Smooth muscle cell (in vitro differentiated cells): ENCODE measurements at regions not wholly inside any gene's neighbourhood (a gene's known extent, or its start where the extent isn't known, plus 50 kb on each side); places are given as distances from the start of the nearest gene placed in this dataset.
"Not testable (repeated sequence)": the region's sequence is repeated elsewhere in the genome, so short reads cannot be mapped to it uniquely, and the experiment has no call there.

Source experiments
- DNase-seq: peaks from one replicate; lab custom pipeline; 2025; ENCODE audit not compliant: unreplicated experiment; lab: John Stamatoyannopoulos, UW
- H2AFZ ChIP-seq: fragments of 200-600 bp; sonication (generic); 2 replicates; pipeline ENCODE4 v1.6.0; 2016; ENCODE audit warnings: antibody characterized with exemption, low read depth, mild to moderate bottlenecking
- H3F3A ChIP-seq: fragments of 200-600 bp; sonication (generic); 2 replicates; pipeline ENCODE4 v1.6.0; 2017; ENCODE audit warnings: antibody characterized with exemption, low read depth
- H3K27ac ChIP-seq: fragments of 200-600 bp; sonication (generic); 2 replicates; pipeline ENCODE4 v1.5.1; 2016; ENCODE audit warnings: low read depth, mild to moderate bottlenecking
- H3K27me3 ChIP-seq: fragments of 200-600 bp; sonication (generic); 2 replicates; pipeline ENCODE4 v1.6.1; 2016; ENCODE audit warnings: low read depth, mild to moderate bottlenecking
- H3K36me3 ChIP-seq: fragments of 200-600 bp; sonication (generic); 2 replicates; pipeline ENCODE4 v1.5.1; 2016; ENCODE audit warnings: low read depth
- H3K4me1 ChIP-seq: fragments of 200-600 bp; sonication (generic); 2 replicates; pipeline ENCODE4 v1.5.1; 2016; ENCODE audit warnings: low read depth
- H3K4me2 ChIP-seq: fragments of 200-600 bp; sonication (generic); 2 replicates; pipeline ENCODE4 v1.6.0; 2016; ENCODE audit warnings: mild to moderate bottlenecking
- H3K4me3 ChIP-seq: fragments of 200-600 bp; sonication (generic); 2 replicates; pipeline ENCODE4 v1.5.1; 2016; ENCODE audit warnings: mild to moderate bottlenecking
- H3K79me2 ChIP-seq: fragments of 200-600 bp; sonication (generic); 2 replicates; pipeline ENCODE4 v1.6.0; 2016; ENCODE audit warnings: low read depth, mild to moderate bottlenecking
- H3K9ac ChIP-seq: fragments of 200-600 bp; sonication (generic); 2 replicates; pipeline ENCODE4 v1.6.0; 2016; ENCODE audit warnings: low read depth
- H3K9me3 ChIP-seq: fragments of 200-600 bp; sonication (generic); replicated peaks from 2 replicates; pipeline ENCODE4 v1.5.1; 2016; ENCODE audit warnings: low read depth
- H4K20me1 ChIP-seq: fragments of 200-600 bp; sonication (generic); 2 replicates; pipeline ENCODE4 v1.6.0; 2016; ENCODE audit warnings: low read depth
- WGBS: methylation state at CpG from one replicate; pipeline ENCODE4 v1.1.7; 2016; ENCODE audit warnings: low lambda C conversion rate; 5-methylcytosine and 5-hydroxymethylcytosine counted together
- TF ChIP-seq, protein P1 (sequence below): fragments of 200-600 bp; sonication (generic); IDR thresholded peaks from 2 replicates; pipeline ENCODE4 v1.5.1; 2017; ENCODE audit warnings: borderline replicate concordance, mild to moderate bottlenecking, antibody characterized with exemption; ENCODE audit not compliant: insufficient read depth, poor library complexity, severe bottlenecking

DNA sequence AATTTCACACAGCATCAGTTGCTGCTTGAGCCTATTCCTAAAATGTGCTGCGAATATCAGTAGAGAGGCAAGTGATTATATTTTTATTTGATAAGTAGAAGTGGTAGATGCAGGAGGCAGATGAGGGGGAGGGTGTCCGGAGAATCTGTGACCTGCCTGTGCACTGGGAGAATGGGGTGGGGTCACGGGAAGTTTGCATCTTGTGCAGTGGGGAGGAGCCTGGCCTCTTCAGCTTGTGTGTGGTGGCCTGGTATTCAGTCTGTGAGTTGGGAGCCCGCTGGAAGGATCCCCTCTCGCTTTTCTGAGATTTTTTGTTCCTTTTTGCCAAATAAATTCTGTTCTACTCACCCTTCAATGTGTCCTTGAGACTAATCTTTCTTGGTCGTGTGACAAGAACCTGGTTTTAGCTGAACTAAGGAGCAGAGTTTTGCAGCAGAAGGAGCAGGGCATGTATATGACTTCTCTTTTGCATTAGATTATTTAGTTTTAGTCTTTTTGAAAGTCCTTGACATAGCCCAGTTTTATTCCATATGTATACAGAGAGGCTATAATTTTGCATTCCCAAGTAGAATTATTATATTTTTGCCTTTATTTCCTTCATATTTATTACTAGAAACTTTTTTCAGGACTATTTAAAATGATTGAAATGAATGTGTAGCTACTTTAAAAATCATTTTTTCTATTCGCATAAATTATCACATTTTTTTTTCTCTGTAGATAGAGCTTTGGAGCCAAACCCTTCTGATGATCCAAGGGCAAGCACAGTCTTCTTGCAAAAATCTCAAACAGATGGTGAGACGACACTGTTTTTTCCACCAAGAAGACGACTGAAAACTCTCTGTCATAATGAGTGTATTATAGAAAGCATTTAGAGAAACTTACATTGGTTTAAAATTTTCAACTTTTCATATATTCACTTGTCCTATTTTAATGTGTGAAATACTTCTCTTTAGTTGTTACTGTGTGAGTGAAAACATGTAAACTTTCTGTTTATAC lies 1257.2 kb downstream of the UQCRFS1 start:
- 66% methylated on average over 9 of the region's 9 CpGs for WGBS
- Histone ChIP-seq H4K20me1 (no peaks in the 10 kb centered on the region), H3K36me3 (no peaks in the 10 kb centered on the region), H2AFZ (no peak overlapping the region), H3K4me3 (no peak overlapping the region), H3K4me2 (no peak overlapping the region), H3K9ac (no peak overlapping the region), H3K9me3 (no peaks in the 10 kb centered on the region), H3K79me2 (no peaks in the 10 kb centered on the region), H3K27me3 (no peaks in the 10 kb centered on the region), H3K27ac (no peak overlapping the region), H3K4me1 (no peaks in the 10 kb centered on the region), H3F3A (no peaks in the 10 kb centered on the region)
- DNase-seq: no peak
- TF ChIP-seq, protein P1, sequence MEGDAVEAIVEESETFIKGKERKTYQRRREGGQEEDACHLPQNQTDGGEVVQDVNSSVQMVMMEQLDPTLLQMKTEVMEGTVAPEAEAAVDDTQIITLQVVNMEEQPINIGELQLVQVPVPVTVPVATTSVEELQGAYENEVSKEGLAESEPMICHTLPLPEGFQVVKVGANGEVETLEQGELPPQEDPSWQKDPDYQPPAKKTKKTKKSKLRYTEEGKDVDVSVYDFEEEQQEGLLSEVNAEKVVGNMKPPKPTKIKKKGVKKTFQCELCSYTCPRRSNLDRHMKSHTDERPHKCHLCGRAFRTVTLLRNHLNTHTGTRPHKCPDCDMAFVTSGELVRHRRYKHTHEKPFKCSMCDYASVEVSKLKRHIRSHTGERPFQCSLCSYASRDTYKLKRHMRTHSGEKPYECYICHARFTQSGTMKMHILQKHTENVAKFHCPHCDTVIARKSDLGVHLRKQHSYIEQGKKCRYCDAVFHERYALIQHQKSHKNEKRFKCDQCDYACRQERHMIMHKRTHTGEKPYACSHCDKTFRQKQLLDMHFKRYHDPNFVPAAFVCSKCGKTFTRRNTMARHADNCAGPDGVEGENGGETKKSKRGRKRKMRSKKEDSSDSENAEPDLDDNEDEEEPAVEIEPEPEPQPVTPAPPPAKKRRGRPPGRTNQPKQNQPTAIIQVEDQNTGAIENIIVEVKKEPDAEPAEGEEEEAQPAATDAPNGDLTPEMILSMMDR: no peak

DNA sequence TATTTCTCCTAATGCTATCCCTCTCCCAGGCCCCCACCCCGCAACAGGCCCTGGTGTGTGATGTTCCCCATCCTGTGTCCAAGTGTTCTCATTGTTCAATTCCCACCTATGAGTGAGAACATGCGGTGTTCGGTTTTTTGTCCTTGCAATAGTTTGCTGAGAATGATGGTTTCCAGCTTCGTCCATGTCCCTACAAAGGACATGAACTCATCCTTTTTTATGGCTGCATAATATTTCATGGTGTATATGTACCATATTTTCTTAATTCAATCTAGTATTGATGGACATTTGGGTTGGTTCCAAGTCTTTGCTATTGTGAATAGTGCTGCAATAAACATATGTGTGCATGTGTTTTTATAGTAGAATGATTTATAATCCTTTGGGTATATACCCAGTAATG lies 1270.3 kb downstream of the UQCRFS1 start:
- not testable (repeated sequence) for H3K79me2 ChIP-seq, H4K20me1 ChIP-seq, H3K4me1 ChIP-seq, H3F3A ChIP-seq, H3K27ac ChIP-seq, H3K9ac ChIP-seq, H3K4me2 ChIP-seq, H3K9me3 ChIP-seq, H3K4me3 ChIP-seq, DNase-seq, H2AFZ ChIP-seq, H3K36me3 ChIP-seq, H3K27me3 ChIP-seq
- WGBS: 59% methylated on average over 4 of the region's 4 CpGs

DNA sequence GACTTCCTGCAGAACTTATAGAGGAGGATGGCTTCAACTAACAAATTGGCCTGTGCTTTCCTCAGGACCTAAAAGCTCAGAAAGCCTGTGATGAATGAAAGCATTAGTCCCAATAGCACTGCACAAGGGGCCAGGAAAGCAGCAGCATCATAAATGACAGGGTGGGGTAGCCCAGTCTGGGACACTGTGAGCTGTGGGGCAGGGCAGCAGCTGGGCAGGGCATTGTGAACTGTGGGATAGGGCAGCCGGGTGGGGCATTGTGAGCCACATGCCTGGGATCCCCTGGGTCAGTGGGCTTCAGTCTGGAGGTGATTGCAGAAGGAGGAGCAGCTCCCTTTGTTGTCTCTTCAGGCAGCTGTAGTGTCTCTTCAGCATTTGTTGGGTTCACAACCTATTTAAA lies 1276.8 kb downstream of the UQCRFS1 start:
- Histone ChIP-seq H2AFZ (no peak overlapping the region), H3K27me3 (no peaks in the 10 kb centered on the region), H3K27ac (no peak overlapping the region), H3K79me2 (no peaks in the 10 kb centered on the region), H3K4me3 (no peak overlapping the region), H3K4me2 (no peak overlapping the region), H3K36me3 (no peaks in the 10 kb centered on the region), H3F3A (no peaks in the 10 kb centered on the region), H4K20me1 (no peaks in the 10 kb centered on the region), H3K4me1 (no peaks in the 10 kb centered on the region), H3K9me3 (no peaks in the 10 kb centered on the region), H3K9ac (no peak overlapping the region)
- DNase-seq: no peak
- WGBS: 62% methylated on average over 1 of the region's 1 CpG
- TF ChIP-seq, protein P1: no peak

DNA sequence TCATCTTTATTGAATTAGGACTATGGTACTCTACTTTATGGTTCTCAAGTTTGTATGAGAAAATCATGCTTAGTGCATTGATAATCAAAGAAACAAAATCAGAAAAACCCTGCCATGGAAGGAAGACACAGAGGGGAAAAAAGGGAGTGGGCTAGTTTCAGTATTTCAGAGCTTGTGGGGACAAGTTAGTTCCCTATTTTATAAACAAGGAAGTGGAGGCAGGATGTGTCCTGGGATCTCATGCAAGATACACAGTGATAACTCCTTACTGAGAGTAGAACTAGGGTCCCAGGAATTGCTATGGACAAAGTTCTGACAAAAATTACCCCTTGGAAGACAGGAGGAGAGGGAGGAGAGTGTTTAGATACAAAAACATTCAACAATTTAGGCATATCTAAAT lies 1277.3 kb downstream of the UQCRFS1 start:
- Histone ChIP-seq H3K4me3 (no peak overlapping the region), H4K20me1 (no peaks in the 10 kb centered on the region), H3F3A (no peaks in the 10 kb centered on the region), H3K36me3 (no peaks in the 10 kb centered on the region), H3K4me1 (no peaks in the 10 kb centered on the region), H2AFZ (no peak overlapping the region), H3K27me3 (no peaks in the 10 kb centered on the region), H3K9ac (no peak overlapping the region), H3K4me2 (no peak overlapping the region), H3K27ac (no peak overlapping the region), H3K79me2 (no peaks in the 10 kb centered on the region), H3K9me3 (no peaks in the 10 kb centered on the region)
- TF ChIP-seq, protein P1: no peak
- no peak for DNase-seq
